Endothelial cell of umbilical vein (primary cell): ENCODE measurements at regions not wholly inside any gene's neighbourhood (a gene's known extent, or its start where the extent isn't known, plus 50 kb on each side); places are given as distances from the start of the nearest gene placed in this dataset.

Experiments used
- BruUV-seq: library from RNA; stranded (reverse); fragments of 400-500 nt; replicated peaks from 2 replicates; lab custom pipeline; 2021; lab: Mats Ljungman, UMichigan
- CTCF ChIA-PET: fragments of 300-600, 350-600 bp; sonication (Branson Sonifier 250); formaldehyde crosslinking; loops from one replicate; lab custom pipeline; 2021; ENCODE audit warnings: antibody characterized with exemption, inconsistent platforms; lab: Charles Lee
- POLR2A ChIA-PET: fragments of 300-600, 350-600 bp; sonication (Branson Sonifier 250); formaldehyde crosslinking; loops from one replicate; lab custom pipeline; 2021; ENCODE audit warnings: antibody characterized with exemption, inconsistent platforms; lab: Charles Lee
- DNase-seq: peaks from one replicate; pipeline ENCODE4 v3.0.0-alpha.2; 2011; ENCODE audit warnings: low read depth, low spot score
- FAIRE-seq: peaks from 2 replicates; lab custom pipeline; 2011; peaks lifted over from hg19 to GRCh38; lab: Jason Lieb, UNC
- H2AFZ ChIP-seq: 2 replicates; pipeline ENCODE4 v1.6.0; 2012; ENCODE audit warnings: low read depth, low read length, control low read depth, inconsistent platforms
- H3K27ac ChIP-seq: 2 replicates; pipeline ENCODE4 v1.5.1; 2011; ENCODE audit warnings: low read depth, mild to moderate bottlenecking, control low read depth, low read length, moderate library complexity; ENCODE audit not compliant: insufficient read depth
- H3K27me3 ChIP-seq, 2 experiments: 2 replicates each; pipeline versions ENCODE4 v1.6.0 to v1.6.1; 2011; ENCODE audit warnings: low read length in 2 of 2, mixed read lengths in 1 of 2; ENCODE audit not compliant: control insufficient read depth in 2 of 2, insufficient read depth in 2 of 2
- H3K36me3 ChIP-seq, 2 experiments: 2 replicates in 1 of 2; 3 replicates in 1 of 2; pipeline ENCODE4 v1.5.1; 2011; ENCODE audit warnings: low read length in 2 of 2, mild to moderate bottlenecking in 1 of 2, moderate library complexity in 1 of 2; ENCODE audit not compliant: control insufficient read depth in 2 of 2, insufficient read depth in 2 of 2; ENCODE audit errors: extremely low read depth in 1 of 2
- H3K4me1 ChIP-seq: 3 replicates; pipeline ENCODE4 v1.5.1; 2011; ENCODE audit warnings: mild to moderate bottlenecking, low read length; ENCODE audit not compliant: control insufficient read depth, insufficient read depth; ENCODE audit errors: extremely low read depth
- H3K4me2 ChIP-seq: 2 replicates; pipeline ENCODE4 v1.6.1; 2011; ENCODE audit warnings: low read length, control low read depth, mixed read lengths; ENCODE audit not compliant: insufficient read depth
- H3K4me3 ChIP-seq, 3 experiments: fragments of 200-600 bp in 1 of 3; sonication (generic), shearing (Covaris generic) in 1 of 3; replicated peaks in 1 of 3; 2 replicates each; pipeline ENCODE4 v1.5.1; 2011 to 2016; ENCODE audit warnings: control low read depth in 3 of 3, low read length in 3 of 3, mild to moderate bottlenecking in 2 of 3, inconsistent platforms in 1 of 3, low read depth in 1 of 3, moderate library complexity in 1 of 3; ENCODE audit not compliant: insufficient read depth in 1 of 3
- H3K79me2 ChIP-seq: 2 replicates; pipeline ENCODE4 v1.6.0; 2012; ENCODE audit warnings: low read length, inconsistent platforms; ENCODE audit not compliant: control insufficient read depth, insufficient read depth
- H3K9ac ChIP-seq: replicated peaks from 2 replicates; pipeline ENCODE3; 2011; ENCODE audit warnings: low read length, control low read depth; ENCODE audit not compliant: insufficient read depth; ENCODE audit errors: extremely low read depth
- H3K9me1 ChIP-seq: replicated peaks from 3 replicates; pipeline ENCODE4 v1.6.0; 2011; ENCODE audit warnings: mild to moderate bottlenecking, low read length; ENCODE audit not compliant: control insufficient read depth, insufficient read depth; ENCODE audit errors: extremely low read depth
- H3K9me3 ChIP-seq: replicated peaks from 2 replicates; pipeline ENCODE4 v1.5.1; 2012; ENCODE audit warnings: low read length, inconsistent platforms; ENCODE audit not compliant: control insufficient read depth, insufficient read depth
- H4K20me1 ChIP-seq: replicated peaks from 2 replicates; pipeline ENCODE3; 2011; ENCODE audit warnings: mild to moderate bottlenecking, low read length; ENCODE audit not compliant: control insufficient read depth, insufficient read depth; ENCODE audit errors: extremely low read depth
- EZH2 ChIP-seq: IDR thresholded peaks from 2 replicates; pipeline ENCODE4 v1.6.1; 2012; ENCODE audit warnings: borderline replicate concordance, low read depth, mild to moderate bottlenecking, moderate library complexity, low read length, inconsistent platforms; ENCODE audit not compliant: severe bottlenecking
- FOS ChIP-seq: IDR thresholded peaks from 2 replicates; pipeline ENCODE4 v1.6.1; 2011; ENCODE audit warnings: mild to moderate bottlenecking, low read length, moderate library complexity, borderline replicate concordance; ENCODE audit not compliant: insufficient read depth
- GATA2 ChIP-seq: IDR thresholded peaks from 2 replicates; pipeline ENCODE4 v1.7.0; 2011; ENCODE audit warnings: low read depth, mild to moderate bottlenecking, moderate library complexity, mixed read lengths, low read length; ENCODE audit not compliant: insufficient read length, insufficient read depth
- JUN ChIP-seq: IDR thresholded peaks from 2 replicates; pipeline ENCODE4 v1.6.1; 2011; ENCODE audit warnings: borderline replicate concordance, low read depth; ENCODE audit not compliant: insufficient read length, insufficient read depth
- MYC ChIP-seq: IDR thresholded peaks from one replicate; pipeline ENCODE4 v1.6.1; 2011; ENCODE audit warnings: mild to moderate bottlenecking, low read depth, low read length
- POLR2A ChIP-seq: IDR thresholded peaks from 2 replicates; pipeline ENCODE4 v1.6.1; 2012; ENCODE audit warnings: low read depth, mild to moderate bottlenecking, control low read depth, low read length
- POLR2AphosphoS5 ChIP-seq: IDR thresholded peaks from 2 replicates; pipeline ENCODE4 v1.6.1; 2012; ENCODE audit warnings: low read depth, mild to moderate bottlenecking, control low read depth, low read length, moderate library complexity; ENCODE audit not compliant: insufficient read depth
- dilution Hi-C: fragments of 300-500 bp; cut with MboI; formaldehyde crosslinking; loops from one replicate; pipeline ENCODE4 v1.15.0; 2019; ENCODE audit warnings: low sequenced_read_pairs; ENCODE audit not compliant: extremely low pct_ligation_motif_present
- intact Hi-C: fragments of 100-400 bp; cut with micrococcal nuclease; formaldehyde crosslinking; loops from one replicate; pipeline ENCODE4 v1.10.0; 2022
- TF ChIP-seq, protein P1 (sequence below): IDR thresholded peaks from 2 replicates; pipeline ENCODE4 v1.6.1; 2011; ENCODE audit not compliant: insufficient read depth, insufficient read length
- TF ChIP-seq, protein P2 (sequence below), 2 donors: IDR thresholded peaks; 1 replicate in 1 of 2; 2 replicates in 1 of 2; pipeline ENCODE4 v1.5.1; 2011; ENCODE audit warnings: low read length in 2 of 2, mild to moderate bottlenecking in 2 of 2, moderate library complexity in 2 of 2, control low read depth in 1 of 2, inconsistent platforms in 1 of 2, low read depth in 1 of 2; ENCODE audit not compliant: insufficient read depth in 1 of 2; ENCODE audit errors: extremely low read depth in 1 of 2

DNA sequence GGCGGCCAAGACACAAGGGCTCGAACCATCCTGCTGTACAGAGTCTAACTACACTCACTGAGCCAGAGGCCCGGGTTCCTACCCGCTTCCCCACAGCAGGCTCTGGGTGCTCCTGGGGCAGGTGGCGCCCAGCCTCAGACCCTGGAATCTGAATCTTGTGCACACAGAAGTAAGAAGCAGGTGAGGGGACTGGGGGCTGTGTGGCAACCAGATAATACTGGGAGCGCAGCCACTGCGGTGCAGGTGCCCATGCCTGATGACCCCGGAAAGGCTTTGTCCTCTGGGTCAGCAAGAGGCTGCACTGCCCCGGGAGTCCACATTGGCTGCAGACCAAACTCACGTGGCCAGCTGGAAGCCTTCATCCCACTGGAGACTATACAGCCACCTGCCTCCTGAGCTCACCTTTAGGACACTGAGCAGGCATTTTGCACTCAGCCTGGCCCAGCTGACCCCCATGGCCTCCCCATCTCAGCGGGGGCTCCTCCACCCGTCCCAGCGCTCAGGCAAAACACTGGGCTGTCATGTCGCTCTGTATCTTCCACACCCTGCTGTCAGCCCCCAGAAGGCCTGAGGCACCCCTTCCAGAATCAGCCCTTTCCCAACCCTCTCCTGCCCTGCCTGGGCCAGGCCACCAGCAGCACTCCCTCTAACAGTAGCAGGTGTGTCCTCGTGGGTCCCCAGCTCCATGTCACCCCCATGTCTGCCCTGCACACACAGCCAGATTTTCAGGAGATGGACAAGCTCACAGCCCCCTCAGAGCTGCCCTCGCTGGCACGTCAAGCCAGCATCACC, 101.0 kb upstream of the IQSEC1 start:
- no peaks in the 10 kb centered on the region for H3K9me3 ChIP-seq
- FAIRE-seq = no peak
- no peak overlapping the region for H3K4me3 ChIP-seq
- ChIA-PET POLR2A (no interaction called here), CTCF (no interaction called here)
- H3K36me3 ChIP-seq = no peaks in the 10 kb centered on the region
- no peak overlapping the region for H2AFZ ChIP-seq
- H4K20me1 ChIP-seq = no peaks in the 10 kb centered on the region
- no peaks in the 10 kb centered on the region for H3K4me1 ChIP-seq
- dilution Hi-C loops = no loop called here
- no peaks in the 10 kb centered on the region for H3K9me1 ChIP-seq
- H3K27ac ChIP-seq = no peak overlapping the region
- DNase-seq = no peak
- BruUV-seq = no TSS peak
- intact Hi-C loops = no loop called here
- H3K4me2 ChIP-seq = no peak overlapping the region
- H3K27me3 ChIP-seq = no peaks in the 10 kb centered on the region
- TF ChIP-seq FOS (no peak), POLR2A (no peak), MYC (no peak), GATA2 (no peak), POLR2AphosphoS5 (no peak), JUN (no peak), EZH2 (no peak)
- TF ChIP-seq, protein P1, sequence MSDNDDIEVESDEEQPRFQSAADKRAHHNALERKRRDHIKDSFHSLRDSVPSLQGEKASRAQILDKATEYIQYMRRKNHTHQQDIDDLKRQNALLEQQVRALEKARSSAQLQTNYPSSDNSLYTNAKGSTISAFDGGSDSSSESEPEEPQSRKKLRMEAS = no peak
- TF ChIP-seq, protein P2, sequence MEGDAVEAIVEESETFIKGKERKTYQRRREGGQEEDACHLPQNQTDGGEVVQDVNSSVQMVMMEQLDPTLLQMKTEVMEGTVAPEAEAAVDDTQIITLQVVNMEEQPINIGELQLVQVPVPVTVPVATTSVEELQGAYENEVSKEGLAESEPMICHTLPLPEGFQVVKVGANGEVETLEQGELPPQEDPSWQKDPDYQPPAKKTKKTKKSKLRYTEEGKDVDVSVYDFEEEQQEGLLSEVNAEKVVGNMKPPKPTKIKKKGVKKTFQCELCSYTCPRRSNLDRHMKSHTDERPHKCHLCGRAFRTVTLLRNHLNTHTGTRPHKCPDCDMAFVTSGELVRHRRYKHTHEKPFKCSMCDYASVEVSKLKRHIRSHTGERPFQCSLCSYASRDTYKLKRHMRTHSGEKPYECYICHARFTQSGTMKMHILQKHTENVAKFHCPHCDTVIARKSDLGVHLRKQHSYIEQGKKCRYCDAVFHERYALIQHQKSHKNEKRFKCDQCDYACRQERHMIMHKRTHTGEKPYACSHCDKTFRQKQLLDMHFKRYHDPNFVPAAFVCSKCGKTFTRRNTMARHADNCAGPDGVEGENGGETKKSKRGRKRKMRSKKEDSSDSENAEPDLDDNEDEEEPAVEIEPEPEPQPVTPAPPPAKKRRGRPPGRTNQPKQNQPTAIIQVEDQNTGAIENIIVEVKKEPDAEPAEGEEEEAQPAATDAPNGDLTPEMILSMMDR (IDR thresholded peaks at IDR 0.05; ENCODE audit: extremely low read depth in 1 of 2, insufficient read depth in 1 of 2, low read depth in 1 of 2, low read length in 2 of 2) = no peak
- H3K9ac ChIP-seq = no peak overlapping the region
- H3K79me2 ChIP-seq = no peaks in the 10 kb centered on the region
